Activated T-cell treated with anti-CD3 and anti-CD28 coated beads, Interleukin-2, amount 50 U/mL, for 72 hours (primary cell): ENCODE measurements at regions not wholly inside any gene's neighbourhood (a gene's known extent, or its start where the extent isn't known, plus 50 kb on each side); places are given as distances from the start of the nearest gene placed in this dataset.

Source experiments
- ATAC-seq, 2 donors: fragments of 150-1000 bp; cut with Tn5 transposase; replicated peaks in 1 of 2; 2 replicates each; pipeline ENCODE4 v1.10.0; 2021; ENCODE audit warnings: moderate library complexity in 2 of 2, mild to moderate bottlenecking in 1 of 2
- DNase-seq, 2 donors: peaks; one replicate each; pipeline ENCODE4 v3.0.0; 2021 to 2022; ENCODE audit warnings: mixed read lengths in 1 of 2
- H3K27ac Mint-ChIP-seq: one replicate; pipeline ENCODE4 v1.8.0; 2022; ENCODE audit warnings: mild to moderate bottlenecking, moderate library complexity, mixed read lengths
- H3K27me3 Mint-ChIP-seq: one replicate; pipeline ENCODE4 v1.8.0; 2022; ENCODE audit warnings: low read depth, mixed read lengths
- H3K36me3 Mint-ChIP-seq, 2 donors: one replicate each; pipeline ENCODE4 v1.8.0; 2022; ENCODE audit warnings: mixed read lengths in 2 of 2, mild to moderate bottlenecking in 1 of 2; ENCODE audit not compliant: insufficient read depth in 2 of 2
- H3K4me1 Mint-ChIP-seq: one replicate; pipeline ENCODE4 v1.8.0; 2022; ENCODE audit warnings: low read depth, mixed read lengths
- H3K4me3 Mint-ChIP-seq, 2 donors: one replicate each; pipeline ENCODE4 v1.8.0; 2022; ENCODE audit warnings: mild to moderate bottlenecking in 2 of 2, mixed read lengths in 2 of 2, moderate library complexity in 2 of 2
- H3K9me3 Mint-ChIP-seq, 2 donors: one replicate each; pipeline ENCODE4 v1.8.0; 2022; ENCODE audit warnings: mixed read lengths in 2 of 2

DNA sequence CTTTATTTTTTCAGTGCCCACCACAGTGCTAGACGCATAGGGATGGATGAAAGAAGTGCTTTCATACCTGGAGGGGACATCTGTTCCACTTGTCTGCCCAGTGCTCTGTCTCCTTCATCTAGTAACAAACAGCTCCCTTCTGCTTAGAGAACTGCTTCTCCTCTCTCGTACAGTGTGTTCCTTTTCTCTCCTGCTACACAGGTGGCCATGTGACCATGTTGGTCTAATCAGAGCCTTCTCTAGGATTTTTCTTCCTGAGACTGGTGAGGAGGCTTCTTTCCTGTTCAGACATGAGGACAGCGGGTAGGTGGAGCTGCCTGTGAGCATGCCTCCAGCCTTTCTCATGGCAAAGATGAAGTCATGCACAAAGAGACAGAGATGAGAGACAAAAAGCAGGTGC, 182.7 kb downstream of the TMEM132E start:
- Mint-ChIP-seq H3K27ac (no peak overlapping the region), H3K4me3 (no peak overlapping the region), H3K27me3 (peaks cover 12% of the 10 kb centered on the region), H3K36me3 (no peaks in the 10 kb centered on the region), H3K4me1 (no peaks in the 10 kb centered on the region), H3K9me3 (no peaks in the 10 kb centered on the region)
- ATAC-seq (no peak), DNase-seq (no peak)

- H3K36me3 Mint-ChIP-seq: no peaks in the 10 kb centered on the region
- no peak for DNase-seq
- H3K27ac Mint-ChIP-seq: no peak overlapping the region
- peaks cover 12% of the 10 kb centered on the region for H3K27me3 Mint-ChIP-seq
- H3K4me1 Mint-ChIP-seq: no peaks in the 10 kb centered on the region
- no peak for ATAC-seq
- no peaks in the 10 kb centered on the region for H3K9me3 Mint-ChIP-seq
- no peak overlapping the region for H3K4me3 Mint-ChIP-seq
Measured at GRCh38 chr17:34761646-34762045, 182.3 kb downstream of the TMEM132E start.

- no peaks in the 10 kb centered on the region for H3K9me3 Mint-ChIP-seq
- no peak for DNase-seq
- H3K27me3 Mint-ChIP-seq: peaks cover 12% of the 10 kb centered on the region
- no peak overlapping the region for H3K4me3 Mint-ChIP-seq
- H3K36me3 Mint-ChIP-seq: no peaks in the 10 kb centered on the region
- no peaks in the 10 kb centered on the region for H3K4me1 Mint-ChIP-seq
- ATAC-seq: no peak
- no peak overlapping the region for H3K27ac Mint-ChIP-seq
Measured at GRCh38 chr17:34760931-34761495, 181.6 kb downstream of the TMEM132E start.

DNA sequence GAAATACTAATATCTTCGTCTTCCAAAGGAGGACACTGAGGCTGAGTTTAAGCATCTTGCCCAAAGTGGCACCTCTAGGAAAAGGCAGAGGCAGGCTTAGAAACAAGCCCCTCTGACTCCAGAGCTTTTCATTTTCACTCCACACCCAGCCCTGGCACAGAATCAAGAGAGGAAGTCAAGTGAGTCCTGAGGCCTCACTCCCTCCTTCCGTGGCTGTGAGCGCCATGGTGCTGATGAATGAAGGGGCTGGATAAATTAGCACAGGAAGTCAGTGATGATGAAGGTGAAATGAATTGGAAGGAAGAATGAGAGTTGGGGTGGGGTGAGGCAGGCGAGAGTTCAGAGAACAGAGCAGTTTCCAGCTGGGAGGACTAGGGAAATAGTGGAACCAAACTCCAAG, 179.3 kb downstream of the TMEM132E start:
- H3K36me3 Mint-ChIP-seq: no peaks in the 10 kb centered on the region
- H3K9me3 Mint-ChIP-seq: no peaks in the 10 kb centered on the region
- peaks cover 27% of the 10 kb centered on the region for H3K27me3 Mint-ChIP-seq
- ATAC-seq (no peak), DNase-seq (no peak)
- H3K27ac Mint-ChIP-seq: no peak overlapping the region
- H3K4me1 Mint-ChIP-seq: no peaks in the 10 kb centered on the region
- no peak overlapping the region for H3K4me3 Mint-ChIP-seq

DNA sequence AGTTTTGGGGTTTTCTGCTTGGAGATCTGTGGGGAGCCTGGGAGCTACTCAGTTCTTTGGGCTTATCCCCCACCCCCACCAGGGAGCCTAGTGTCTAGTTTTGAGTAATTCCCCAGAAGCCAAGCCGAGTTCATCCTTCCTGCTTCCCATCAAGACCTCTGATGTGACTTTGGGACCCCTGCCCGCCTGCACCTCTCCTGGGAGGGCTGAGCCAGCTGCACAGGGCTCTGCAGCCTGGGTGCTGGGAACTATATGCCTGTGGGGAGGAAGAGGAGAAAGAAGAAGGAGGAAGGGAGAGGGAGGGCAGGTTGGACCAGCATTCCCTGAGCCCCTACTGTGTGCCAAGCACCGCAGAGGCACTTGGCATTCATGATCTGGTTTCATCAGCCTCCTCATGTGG, 178.9 kb downstream of the TMEM132E start:
- Mint-ChIP-seq H3K27ac (no peak overlapping the region), H3K4me3 (no peak overlapping the region), H3K9me3 (no peaks in the 10 kb centered on the region), H3K36me3 (no peaks in the 10 kb centered on the region), H3K27me3 (peaks cover 28% of the 10 kb centered on the region), H3K4me1 (no peaks in the 10 kb centered on the region)
- ATAC-seq (no peak), DNase-seq (no peak)

DNA sequence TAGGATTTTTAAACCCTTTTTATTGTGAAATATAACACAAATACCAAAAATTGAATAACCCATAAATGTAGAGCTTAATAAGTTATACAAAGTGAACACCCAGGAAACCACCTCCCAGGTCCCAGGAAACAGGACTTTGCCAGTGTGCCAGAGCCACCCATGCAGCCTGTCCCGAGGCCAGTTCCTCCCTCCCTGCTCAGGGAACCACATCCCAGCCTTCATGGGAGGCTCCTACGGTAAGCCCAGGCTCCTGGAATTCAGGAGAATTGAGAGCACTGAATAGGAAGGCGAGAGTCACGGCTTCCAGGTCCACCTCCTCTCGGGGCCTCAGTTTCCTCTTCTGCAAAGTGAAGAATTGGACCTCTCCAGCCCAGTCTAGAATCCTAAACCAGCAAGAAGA, 178.2 kb downstream of the TMEM132E start:
- ATAC-seq (no peak), DNase-seq (no peak)
- no peaks in the 10 kb centered on the region for H3K36me3 Mint-ChIP-seq
- H3K4me1 Mint-ChIP-seq: no peaks in the 10 kb centered on the region
- H3K4me3 Mint-ChIP-seq: no peak overlapping the region
- H3K9me3 Mint-ChIP-seq: no peaks in the 10 kb centered on the region
- peaks cover 31% of the 10 kb centered on the region for H3K27me3 Mint-ChIP-seq
- H3K27ac Mint-ChIP-seq: no peak overlapping the region

DNA sequence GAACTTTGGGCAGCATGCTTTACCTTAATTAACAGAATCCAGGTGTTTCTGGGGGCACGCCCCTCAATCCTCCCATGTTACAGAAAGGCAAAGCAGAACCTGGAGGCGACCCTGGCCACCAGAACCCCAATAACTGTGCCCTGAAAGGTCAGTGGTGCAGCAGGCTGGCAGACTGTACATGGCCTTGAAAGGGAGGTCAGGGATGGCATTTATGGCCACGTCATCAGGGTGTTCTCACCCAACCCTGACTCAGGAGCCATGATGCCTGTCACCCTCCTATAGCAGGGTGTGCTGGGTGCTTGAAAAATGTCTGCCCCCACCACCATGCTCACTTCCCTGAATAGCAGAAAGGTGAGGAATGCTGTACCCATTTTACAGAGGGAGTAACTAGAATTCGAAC, 177.7 kb downstream of the TMEM132E start:
- H3K4me1 Mint-ChIP-seq: no peaks in the 10 kb centered on the region
- H3K36me3 Mint-ChIP-seq: no peaks in the 10 kb centered on the region
- no peak overlapping the region for H3K4me3 Mint-ChIP-seq
- H3K9me3 Mint-ChIP-seq: no peaks in the 10 kb centered on the region
- H3K27me3 Mint-ChIP-seq: peaks cover 36% of the 10 kb centered on the region
- no peak overlapping the region for H3K27ac Mint-ChIP-seq
- DNase-seq (no peak), ATAC-seq (no peak)

GRCh38 chr17:34756637-34757021, 177.2 kb downstream of the TMEM132E start:
- Mint-ChIP-seq H3K27ac (no peak overlapping the region), H3K4me1 (no peaks in the 10 kb centered on the region), H3K4me3 (no peak overlapping the region), H3K9me3 (no peaks in the 10 kb centered on the region), H3K36me3 (no peaks in the 10 kb centered on the region), H3K27me3 (peaks cover 36% of the 10 kb centered on the region)
- ATAC-seq (no peak), DNase-seq (no peak)

DNA sequence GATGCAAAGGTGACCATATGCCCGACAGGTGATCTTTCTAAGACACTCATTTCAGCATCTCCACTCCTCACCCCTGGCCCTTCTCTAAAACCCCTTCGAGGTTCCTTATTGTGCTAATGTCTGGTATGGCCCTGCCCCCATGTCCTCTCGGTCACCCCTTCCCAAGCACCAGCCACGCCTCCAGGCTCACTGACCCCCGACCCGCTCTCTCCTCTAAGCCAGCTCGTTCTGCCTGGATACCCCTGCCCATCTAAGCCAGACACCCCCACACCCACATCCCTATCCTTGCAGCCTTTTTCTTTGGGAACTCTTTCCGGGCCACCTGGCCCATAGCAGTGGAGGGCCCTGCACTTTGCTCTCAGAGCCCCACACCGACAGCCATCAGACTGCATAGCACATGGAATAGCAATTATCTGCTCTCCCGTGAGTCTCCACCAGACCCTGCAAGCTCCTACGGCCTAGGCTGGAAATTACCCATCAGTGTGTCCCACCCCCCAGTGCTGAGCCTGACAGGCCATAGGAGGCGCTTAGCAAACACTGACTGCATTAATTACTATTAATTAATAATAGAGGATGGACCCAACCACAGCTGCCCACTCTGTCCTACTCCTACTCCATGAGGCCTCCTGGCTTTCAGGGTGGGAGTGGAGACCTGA, 176.7 kb downstream of the TMEM132E start:
- Mint-ChIP-seq H3K27ac (no peak overlapping the region), H3K9me3 (no peaks in the 10 kb centered on the region), H3K27me3 (peaks cover 36% of the 10 kb centered on the region), H3K36me3 (no peaks in the 10 kb centered on the region), H3K4me3 (no peak overlapping the region), H3K4me1 (no peaks in the 10 kb centered on the region)
- ATAC-seq (no peak), DNase-seq (no peak)

GRCh38 chr17:34755371-34755770, 176.0 kb downstream of the TMEM132E start:
- no peaks in the 10 kb centered on the region for H3K4me1 Mint-ChIP-seq
- no peak for ATAC-seq

DNA sequence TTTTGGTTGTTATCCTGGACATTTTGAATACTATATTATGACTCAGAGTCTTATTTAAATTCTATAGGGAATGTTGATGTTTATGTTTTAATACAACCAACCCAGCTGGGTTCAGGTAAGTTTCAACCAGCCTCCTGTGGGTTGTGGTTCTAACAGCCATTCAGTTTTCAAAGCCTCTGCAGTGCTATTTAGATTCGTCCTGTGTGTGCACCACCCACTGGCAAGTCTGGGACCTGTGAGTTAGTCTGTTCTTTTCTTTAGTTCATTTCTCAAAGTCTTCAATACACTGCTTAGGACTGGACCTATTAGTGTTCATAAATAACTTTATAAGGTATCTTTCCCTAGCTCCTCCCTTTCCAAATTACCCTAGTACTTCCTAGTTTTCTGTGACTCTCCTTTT, 170.6 kb downstream of the TMEM132E start:
- H3K4me1 Mint-ChIP-seq: no peaks in the 10 kb centered on the region
- H3K27ac Mint-ChIP-seq: no peak overlapping the region
- DNase-seq: no peak
- H3K36me3 Mint-ChIP-seq: no peaks in the 10 kb centered on the region
- no peak overlapping the region for H3K4me3 Mint-ChIP-seq
- no peak for ATAC-seq
- H3K27me3 Mint-ChIP-seq: peaks cover 51% of the 10 kb centered on the region
- peaks cover 0 to 2% of the 10 kb centered on the region in 2 donors for H3K9me3 Mint-ChIP-seq

More at GRCh38 chr17:34755371-34755770, 176.0 kb downstream of the TMEM132E start:
- Mint-ChIP-seq H3K27ac (no peak overlapping the region), H3K9me3 (no peaks in the 10 kb centered on the region), H3K27me3 (peaks cover 40% of the 10 kb centered on the region), H3K4me3 (no peak overlapping the region), H3K36me3 (no peaks in the 10 kb centered on the region)
- no peak for DNase-seq

DNA sequence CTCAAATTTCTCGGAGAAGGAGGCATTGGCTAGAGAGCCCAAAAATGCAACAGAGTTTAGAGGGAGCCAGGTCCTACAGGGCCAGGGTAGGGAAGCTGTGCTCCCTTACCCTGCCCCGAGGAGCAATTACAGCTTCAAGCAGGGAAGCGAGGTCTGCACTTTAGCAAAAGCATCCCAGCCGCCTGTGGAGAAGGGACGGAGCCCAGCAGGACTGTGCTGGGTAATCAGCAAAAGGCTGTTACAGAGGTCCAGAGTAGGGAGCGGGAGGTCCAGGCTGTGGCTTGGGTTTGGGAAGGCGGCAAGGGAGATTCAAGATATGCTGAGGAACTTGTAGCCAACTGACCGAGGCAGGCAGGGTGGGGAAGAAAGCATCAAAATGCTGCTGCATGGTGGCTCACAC, 162.6 kb downstream of the TMEM132E start:
- no peaks in the 10 kb centered on the region for H3K36me3 Mint-ChIP-seq
- no peaks in the 10 kb centered on the region for H3K4me1 Mint-ChIP-seq
- H3K9me3 Mint-ChIP-seq: no peaks in the 10 kb centered on the region
- H3K27me3 Mint-ChIP-seq: peaks cover 16% of the 10 kb centered on the region
- H3K27ac Mint-ChIP-seq: no peak overlapping the region
- H3K4me3 Mint-ChIP-seq: no peak overlapping the region
- DNase-seq (no peak), ATAC-seq (no peak)

DNA sequence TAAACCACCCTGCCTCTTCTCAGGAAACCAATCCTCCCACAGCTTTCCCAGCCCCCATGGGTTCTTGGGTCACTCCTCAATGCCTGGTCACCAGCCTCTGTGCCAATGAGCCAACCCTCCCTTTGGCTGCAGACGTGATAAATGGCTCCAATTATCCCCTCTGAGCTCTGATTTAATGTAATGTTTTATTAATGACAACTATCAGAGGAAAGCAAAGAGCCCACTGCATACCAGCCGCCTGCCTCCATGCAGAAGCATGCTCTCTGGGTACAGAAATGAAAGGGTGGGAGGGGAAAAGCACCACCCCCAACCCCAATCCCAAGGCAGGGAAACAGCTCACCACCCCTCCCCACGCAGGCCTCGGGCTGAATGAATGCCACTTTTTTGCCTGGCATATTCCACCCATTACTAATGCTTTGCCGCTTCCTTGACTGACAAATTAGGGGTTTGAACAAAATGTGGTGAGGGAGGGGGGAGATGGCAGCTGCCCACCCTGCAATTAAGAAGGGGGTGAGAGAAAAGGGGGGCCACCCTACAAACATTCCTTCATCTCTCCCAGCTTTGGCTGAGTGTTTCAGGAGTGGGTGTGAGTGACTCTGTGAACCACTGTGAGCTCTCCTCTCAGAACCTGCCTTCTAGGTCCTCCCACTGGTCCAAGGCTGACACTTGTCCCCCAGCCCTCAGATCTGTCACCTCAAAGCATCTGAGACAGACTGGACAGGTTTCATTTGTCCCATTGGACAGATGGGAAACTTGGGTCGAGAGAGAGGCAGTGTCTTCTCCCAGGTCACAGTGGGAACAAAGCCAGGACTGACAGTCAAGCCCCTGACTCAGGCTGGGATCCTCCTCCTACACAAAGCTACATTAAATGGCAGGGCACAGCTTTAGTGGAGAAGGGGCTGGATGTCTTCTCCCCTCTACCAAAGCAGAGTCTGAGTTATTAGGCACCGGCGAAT, 161.5 kb downstream of the TMEM132E start:
- no peak for ATAC-seq
- Mint-ChIP-seq H3K27me3 (peaks cover 15% of the 10 kb centered on the region), H3K27ac (no peak overlapping the region), H3K36me3 (no peaks in the 10 kb centered on the region), H3K9me3 (no peaks in the 10 kb centered on the region), H3K4me1 (no peaks in the 10 kb centered on the region), H3K4me3 (no peak overlapping the region)
- no peak for DNase-seq
